GM23248 (cell line): ENCODE measurements at regions not wholly inside any gene's neighbourhood (a gene's known extent, or its start where the extent isn't known, plus 50 kb on each side); places are given as distances from the start of the nearest gene placed in this dataset.

Source experiments
- DNase-seq: peaks from one replicate; pipeline ENCODE4 v3.0.0-alpha.2; 2015
- H2AFZ ChIP-seq: fragments of 200-600 bp; sonication (generic); 2 replicates; pipeline ENCODE4 v1.6.1; 2016; ENCODE audit warnings: antibody characterized with exemption
- H3F3A ChIP-seq: fragments of 200-600 bp; sonication (generic); 2 replicates; pipeline ENCODE4 v1.6.1; 2016; ENCODE audit warnings: mild to moderate bottlenecking, antibody characterized with exemption, mixed run types; ENCODE audit not compliant: insufficient read depth
- H3K27ac ChIP-seq: fragments of 200-600 bp; sonication (generic); 2 replicates; pipeline ENCODE4 v1.5.1; 2016; ENCODE audit warnings: mild to moderate bottlenecking
- H3K27me3 ChIP-seq: fragments of 200-600 bp; sonication (generic); replicated peaks from 2 replicates; pipeline ENCODE4 v1.6.1; 2016; ENCODE audit warnings: mild to moderate bottlenecking; ENCODE audit not compliant: insufficient read depth
- H3K36me3 ChIP-seq: fragments of 200-600 bp; sonication (generic); 2 replicates; pipeline ENCODE4 v1.6.1; 2016; ENCODE audit warnings: low read depth, mild to moderate bottlenecking
- H3K4me1 ChIP-seq: fragments of 200-600 bp; sonication (generic); 2 replicates; pipeline ENCODE4 v1.6.1; 2016; ENCODE audit warnings: mild to moderate bottlenecking; ENCODE audit not compliant: insufficient read depth
- H3K4me2 ChIP-seq: fragments of 200-600 bp; sonication (generic); one replicate; pipeline ENCODE4 v1.6.1; 2016; ENCODE audit warnings: mild to moderate bottlenecking; ENCODE audit not compliant: unreplicated experiment
- H3K4me3 ChIP-seq: fragments of 200-600 bp; sonication (generic); 2 replicates; pipeline ENCODE4 v1.5.1; 2016; ENCODE audit warnings: mild to moderate bottlenecking
- H3K79me2 ChIP-seq: fragments of 200-600 bp; sonication (generic); 2 replicates; pipeline ENCODE4 v1.6.1; 2016; ENCODE audit warnings: mild to moderate bottlenecking; ENCODE audit not compliant: insufficient read depth
- H3K9ac ChIP-seq: fragments of 200-600 bp; sonication (generic); 2 replicates; pipeline ENCODE4 v1.6.1; 2016; ENCODE audit warnings: mild to moderate bottlenecking
- H3K9me2 ChIP-seq: fragments of 200-600 bp; sonication (generic); 2 replicates; pipeline ENCODE4 v1.6.1; 2016; ENCODE audit warnings: mixed run types, mild to moderate bottlenecking, moderate library complexity; ENCODE audit not compliant: insufficient read depth
- H3K9me3 ChIP-seq: fragments of 200-600 bp; sonication (generic); one replicate; pipeline ENCODE4 v1.6.1; 2017; ENCODE audit warnings: low read depth
- H4K20me1 ChIP-seq: fragments of 200-600 bp; sonication (generic); 2 replicates; pipeline ENCODE4 v1.6.0; 2016; ENCODE audit not compliant: insufficient read depth
- EZH2 ChIP-seq: fragments of 200-600 bp; sonication (generic); IDR thresholded peaks from 2 replicates; pipeline ENCODE4 v1.6.1; 2018; ENCODE audit warnings: antibody characterized with exemption, mild to moderate bottlenecking; ENCODE audit not compliant: insufficient read depth, poor library complexity, severe bottlenecking
- EZH2phosphoT487 ChIP-seq: fragments of 200-600 bp; sonication (generic); IDR thresholded peaks from 2 replicates; pipeline ENCODE4 v1.6.1; 2018; ENCODE audit warnings: antibody characterized with exemption, moderate library complexity, mild to moderate bottlenecking, low read depth; ENCODE audit not compliant: insufficient read depth
- WGBS, 2 experiments: methylation state at CpG; one replicate each; pipeline ENCODE4 v1.1.6; 2015 to 2017; ENCODE audit warnings: low lambda C conversion rate in 2 of 2, low coverage in 1 of 2; ENCODE audit errors: missing lambda C conversion rate in 2 of 2; 5-methylcytosine and 5-hydroxymethylcytosine counted together
- in situ Hi-C: fragments of 300-500 bp; cut with MboI; formaldehyde crosslinking; loops from 2 replicates; pipeline ENCODE4 v1.15.0; 2020

DNA sequence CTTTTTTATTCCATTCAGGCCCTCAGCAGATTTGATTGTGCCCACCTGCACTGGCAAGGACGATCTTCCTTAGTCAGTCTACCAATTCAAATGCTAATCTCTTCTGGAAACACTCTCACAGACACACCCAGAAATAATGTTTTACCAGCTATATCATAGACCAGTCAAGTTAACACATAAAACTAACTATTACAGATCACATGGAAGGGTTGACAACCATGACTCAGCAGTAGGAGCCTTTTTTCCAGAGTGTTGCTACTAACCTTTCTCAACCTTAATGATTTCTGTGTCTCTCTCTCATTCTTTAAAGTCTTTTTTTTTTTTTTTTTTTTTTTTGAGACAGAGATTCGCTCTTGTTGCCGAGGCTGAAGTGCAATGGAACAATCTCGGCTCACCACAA lies 68.7 kb upstream of the KCNK12 start:
- DNase-seq: no peak
- TF ChIP-seq EZH2 (no peak), EZH2phosphoT487 (no peak)
- no peak overlapping the region for H3K4me3 ChIP-seq
- H3K36me3 ChIP-seq: no peaks in the 10 kb centered on the region
- no peak overlapping the region for H2AFZ ChIP-seq
- no peak overlapping the region for H3K4me2 ChIP-seq
- no peak overlapping the region for H3K9ac ChIP-seq
- no peaks in the 10 kb centered on the region for H3K9me3 ChIP-seq
- no peaks in the 10 kb centered on the region for H3K79me2 ChIP-seq
- no peaks in the 10 kb centered on the region for H3F3A ChIP-seq
- 69 to 78% methylated on average over 4 of the region's 4 CpGs for WGBS, 2 experiments
- H4K20me1 ChIP-seq: no peaks in the 10 kb centered on the region
- H3K9me2 ChIP-seq: no peaks in the 10 kb centered on the region
- no peak overlapping the region for H3K27ac ChIP-seq
- in situ Hi-C loops: no loop called here
- H3K4me1 ChIP-seq: no peaks in the 10 kb centered on the region
- H3K27me3 ChIP-seq: peaks cover 18% of the 10 kb centered on the region

GRCh38 chr2:47638430-47638829 lies 67.6 kb upstream of the KCNK12 start:
- no peak overlapping the region for H3K4me3 ChIP-seq

GRCh38 chr2:47636596-47637264 lies 65.9 kb upstream of the KCNK12 start:
- 19 to 21% methylated on average over 10 of the region's 10 CpGs for WGBS, 2 experiments
- no peak for TF ChIP-seq EZH2
- TF ChIP-seq EZH2phosphoT487: no peak
- Histone ChIP-seq H3K9ac (no peak overlapping the region), H3K79me2 (no peaks in the 10 kb centered on the region), H3K9me3 (no peaks in the 10 kb centered on the region), H3K36me3 (no peaks in the 10 kb centered on the region), H3K27me3 (peaks cover 10% of the 10 kb centered on the region; the same call in 1 of the 2 replicates), H2AFZ (no peak overlapping the region), H3K4me2 (no peak overlapping the region), H3K9me2 (no peaks in the 10 kb centered on the region), H3F3A (no peaks in the 10 kb centered on the region), H3K27ac (no peak overlapping the region), H3K4me1 (peaks cover 7% of the 10 kb centered on the region), H3K4me3 (no peak overlapping the region), H4K20me1 (no peaks in the 10 kb centered on the region)
- in situ Hi-C loops: no loop called here
- DNase-seq: peak; percentile 18

More at GRCh38 chr2:47638430-47638829, 67.6 kb upstream of the KCNK12 start:
- no peak overlapping the region for H3K4me2 ChIP-seq
- no peaks in the 10 kb centered on the region for H3F3A ChIP-seq
- H3K79me2 ChIP-seq: no peaks in the 10 kb centered on the region
- no peaks in the 10 kb centered on the region for H3K9me2 ChIP-seq
- no peaks in the 10 kb centered on the region for H3K4me1 ChIP-seq
- no peak for DNase-seq
- no peak overlapping the region for H3K9ac ChIP-seq
- H3K27me3 ChIP-seq: peaks cover 16% of the 10 kb centered on the region
- H2AFZ ChIP-seq: no peak overlapping the region
- in situ Hi-C loops: no loop called here
- no peak overlapping the region for H3K27ac ChIP-seq
- H4K20me1 ChIP-seq: no peaks in the 10 kb centered on the region
- H3K36me3 ChIP-seq: no peaks in the 10 kb centered on the region
- H3K9me3 ChIP-seq: no peaks in the 10 kb centered on the region
- 68 to 76% methylated on average over 2 of the region's 2 CpGs for WGBS, 2 experiments
- TF ChIP-seq EZH2 (no peak), EZH2phosphoT487 (no peak)

GRCh38 chr2:47636176-47636575 lies 65.4 kb upstream of the KCNK12 start:
- Histone ChIP-seq H3K79me2 (no peaks in the 10 kb centered on the region), H3K9me2 (no peaks in the 10 kb centered on the region), H3K9me3 (no peaks in the 10 kb centered on the region), H3K27ac (no peak overlapping the region), H4K20me1 (no peaks in the 10 kb centered on the region), H3F3A (no peaks in the 10 kb centered on the region), H3K27me3 (peaks cover 10% of the 10 kb centered on the region; the same call in 1 of the 2 replicates), H3K36me3 (no peaks in the 10 kb centered on the region), H3K9ac (no peak overlapping the region), H3K4me3 (no peak overlapping the region), H2AFZ (no peak overlapping the region), H3K4me2 (no peak overlapping the region), H3K4me1 (peaks cover 11% of the 10 kb centered on the region)
- 69 to 72% methylated on average over 4 of the region's 4 CpGs for WGBS, 2 experiments
- DNase-seq: no peak
- TF ChIP-seq EZH2 (no peak), EZH2phosphoT487 (no peak)
- in situ Hi-C loops: no loop called here

- Histone ChIP-seq H3K9me2 (no peaks in the 10 kb centered on the region), H3K4me2 (no peak overlapping the region), H4K20me1 (no peaks in the 10 kb centered on the region), H3K27me3 (peaks cover 8% of the 10 kb centered on the region; the same call in 1 of the 2 replicates), H3K4me1 (peaks cover 11% of the 10 kb centered on the region), H2AFZ (no peak overlapping the region), H3K36me3 (no peaks in the 10 kb centered on the region), H3K9me3 (no peaks in the 10 kb centered on the region), H3K4me3 (no peak overlapping the region), H3F3A (no peaks in the 10 kb centered on the region), H3K9ac (no peak overlapping the region), H3K27ac (no peak overlapping the region), H3K79me2 (no peaks in the 10 kb centered on the region)
- 60 to 68% methylated on average over 3 of the region's 3 CpGs for WGBS, 2 experiments
- TF ChIP-seq EZH2phosphoT487: no peak
- TF ChIP-seq EZH2: no peak
- no peak for DNase-seq
- in situ Hi-C loops: no loop called here
Observed at GRCh38 chr2:47632754-47633153, 62.0 kb upstream of the KCNK12 start.
